NCI-H345 treated with DMSO at 0.1 percent for 48 hours (cell line): ENCODE measurements at regions not wholly inside any gene's neighbourhood (a gene's known extent, or its start where the extent isn't known, plus 50 kb on each side); places are given as distances from the start of the nearest gene placed in this dataset.
A peak's percentile ranks its signal among the peaks of the same experiment; 100 is the strongest.
"Not testable (repeated sequence)": the region's sequence is repeated elsewhere in the genome, so short reads cannot be mapped to it uniquely, and the experiment has no call there.

Source experiments
- DNase-seq: peaks from one replicate; lab custom pipeline; 2025; ENCODE audit not compliant: unreplicated experiment; lab: John Stamatoyannopoulos, UW

GRCh38 chr15:56568466-56569167 lies 103.7 kb upstream of the MNS1 start:
- no peak for DNase-seq

GRCh38 chr15:56557415-56557814 lies 92.5 kb upstream of the MNS1 start:
- DNase-seq = no peak

GRCh38 chr15:56553486-56553885 lies 88.5 kb upstream of the MNS1 start:
- no peak for DNase-seq

GRCh38 chr15:56552659-56553058 lies 87.7 kb upstream of the MNS1 start:
- no peak for DNase-seq

- not testable (repeated sequence) for DNase-seq
Observed at GRCh38 chr15:56540570-56540969, 75.6 kb upstream of the MNS1 start.

- DNase-seq = not testable (repeated sequence)
Observed at GRCh38 chr15:56540157-56540556, 75.2 kb upstream of the MNS1 start.

GRCh38 chr15:56538901-56539545 lies 74.1 kb upstream of the MNS1 start:
- DNase-seq = no peak

GRCh38 chr15:56537881-56538280 lies 72.9 kb upstream of the MNS1 start:
- no peak for DNase-seq

GRCh38 chr15:56534728-56535127 lies 69.8 kb upstream of the MNS1 start:
- no peak for DNase-seq

GRCh38 chr15:56533731-56534403 lies 68.9 kb upstream of the MNS1 start:
- DNase-seq = no peak

- peak; percentile 46 for DNase-seq
Observed at GRCh38 chr15:56532721-56533460, 68.0 kb upstream of the MNS1 start.

- DNase-seq = no peak
Observed at GRCh38 chr15:56530157-56530556, 65.2 kb upstream of the MNS1 start.

- no peak for DNase-seq
Observed at GRCh38 chr15:56528136-56528535, 63.2 kb upstream of the MNS1 start.

- DNase-seq = no peak
Observed at GRCh38 chr15:56524915-56525314, 60.0 kb upstream of the MNS1 start.

- no peak for DNase-seq
Observed at GRCh38 chr15:56523521-56523920, 58.6 kb upstream of the MNS1 start.

- no peak for DNase-seq
Observed at GRCh38 chr15:56519000-56519399, 54.1 kb upstream of the MNS1 start.
